Upper lobe of right lung (tissue), 1 donor: ENCODE measurements at regions not wholly inside any gene's neighbourhood (a gene's known extent, or its start where the extent isn't known, plus 50 kb on each side); places are given as distances from the start of the nearest gene placed in this dataset.

ENCODE experiments used
- ATAC-seq: fragments of 200-7000 bp; cut with Tn5 transposase; one replicate; pipeline ENCODE4 v1.9.1; 2020; ENCODE audit warnings: mild to moderate bottlenecking, moderate library complexity
- DNase-seq: peaks from one replicate; pipeline ENCODE4 v3.0.0-alpha.2; 2020
- H3K27ac ChIP-seq: fragments of 200-600 bp; one replicate; pipeline ENCODE4 v1.8.0; 2022
- H3K27me3 ChIP-seq: fragments of 200-600 bp; one replicate; pipeline ENCODE4 v1.8.0; 2022; ENCODE audit warnings: mild to moderate bottlenecking
- H3K36me3 ChIP-seq: fragments of 200-600 bp; one replicate; pipeline ENCODE4 v1.8.0; 2022
- H3K4me1 ChIP-seq: fragments of 200-600 bp; one replicate; pipeline ENCODE4 v1.8.0; 2022
- H3K4me3 ChIP-seq: fragments of 200-600 bp; one replicate; pipeline ENCODE4 v1.8.0; 2022; ENCODE audit warnings: mild to moderate bottlenecking
- H3K9me3 ChIP-seq: fragments of 200-600 bp; one replicate; pipeline ENCODE4 v1.8.0; 2022
- CTCF ChIP-seq: fragments of 200-600 bp; IDR thresholded peaks from one replicate; pipeline ENCODE4 v1.8.0; 2022; ENCODE audit warnings: antibody characterized with exemption
- intact Hi-C: fragments of 100-400 bp; cut with DNase I; formaldehyde crosslinking; loops from one replicate; pipeline ENCODE4 v1.11.0; 2022
- donor health status: DM: no; HTN: yes; CAD: no; lungs with severe emphysema.

- ATAC-seq (peak; percentile 39), DNase-seq (no peak)
- no peak overlapping the region for H3K4me3 ChIP-seq
- H3K9me3 ChIP-seq, result no peaks in the 10 kb centered on the region
- intact Hi-C loops, result no loop called here
- no peaks in the 10 kb centered on the region for H3K27me3 ChIP-seq
- H3K27ac ChIP-seq, result no peak overlapping the region
- no peak for TF ChIP-seq CTCF
- no peaks in the 10 kb centered on the region for H3K4me1 ChIP-seq
- H3K36me3 ChIP-seq, result no peaks in the 10 kb centered on the region
Measured at GRCh38 chr14:34345718-34346465, 116.1 kb downstream of the SPTSSA start.

- intact Hi-C loops, result no loop called here
- DNase-seq (no peak), ATAC-seq (no peak)
- no peaks in the 10 kb centered on the region for H3K36me3 ChIP-seq
- H3K4me1 ChIP-seq, result no peaks in the 10 kb centered on the region
- H3K9me3 ChIP-seq, result no peaks in the 10 kb centered on the region
- H3K27ac ChIP-seq, result no peak overlapping the region
- H3K4me3 ChIP-seq, result no peak overlapping the region
- no peak for TF ChIP-seq CTCF
- no peaks in the 10 kb centered on the region for H3K27me3 ChIP-seq
Measured at GRCh38 chr14:34344318-34344717, 117.7 kb downstream of the SPTSSA start.

GRCh38 chr14:34340025-34340625, 121.9 kb downstream of the SPTSSA start:
- no peaks in the 10 kb centered on the region for H3K9me3 ChIP-seq
- intact Hi-C loops, result no loop called here
- H3K4me3 ChIP-seq, result no peak overlapping the region
- no peak overlapping the region for H3K27ac ChIP-seq
- TF ChIP-seq CTCF, result no peak
- H3K36me3 ChIP-seq, result no peaks in the 10 kb centered on the region
- no peaks in the 10 kb centered on the region for H3K27me3 ChIP-seq
- ATAC-seq, result no peak
- peaks cover 5% of the 10 kb centered on the region for H3K4me1 ChIP-seq
- DNase-seq, result no peak

- no peak for TF ChIP-seq CTCF
- ATAC-seq, result no peak
- no peaks in the 10 kb centered on the region for H3K27me3 ChIP-seq
Measured at GRCh38 chr14:34338056-34338455, 124.0 kb downstream of the SPTSSA start.

GRCh38 chr14:34336501-34336900, 125.5 kb downstream of the SPTSSA start:
- intact Hi-C loops, result no loop called here

More at GRCh38 chr14:34338056-34338455, 124.0 kb downstream of the SPTSSA start:
- Histone ChIP-seq H3K36me3 (no peaks in the 10 kb centered on the region), H3K27ac (no peak overlapping the region), H3K9me3 (no peaks in the 10 kb centered on the region), H3K4me3 (no peak overlapping the region), H3K4me1 (peaks cover 5% of the 10 kb centered on the region)
- intact Hi-C loops, result no loop called here
- no peak for DNase-seq

More at GRCh38 chr14:34336501-34336900, 125.5 kb downstream of the SPTSSA start:
- no peak for DNase-seq
- Histone ChIP-seq H3K4me1 (peaks cover 5% of the 10 kb centered on the region), H3K27ac (no peak overlapping the region), H3K4me3 (no peak overlapping the region), H3K36me3 (no peaks in the 10 kb centered on the region), H3K27me3 (no peaks in the 10 kb centered on the region), H3K9me3 (no peaks in the 10 kb centered on the region)
- ATAC-seq, result no peak
- TF ChIP-seq CTCF, result no peak
